ENCODE measurements at regions not wholly inside any gene's neighbourhood (a gene's known extent, or its start where the extent isn't known, plus 50 kb on each side); places are given as distances from the start of the nearest gene placed in this dataset.

DNA sequence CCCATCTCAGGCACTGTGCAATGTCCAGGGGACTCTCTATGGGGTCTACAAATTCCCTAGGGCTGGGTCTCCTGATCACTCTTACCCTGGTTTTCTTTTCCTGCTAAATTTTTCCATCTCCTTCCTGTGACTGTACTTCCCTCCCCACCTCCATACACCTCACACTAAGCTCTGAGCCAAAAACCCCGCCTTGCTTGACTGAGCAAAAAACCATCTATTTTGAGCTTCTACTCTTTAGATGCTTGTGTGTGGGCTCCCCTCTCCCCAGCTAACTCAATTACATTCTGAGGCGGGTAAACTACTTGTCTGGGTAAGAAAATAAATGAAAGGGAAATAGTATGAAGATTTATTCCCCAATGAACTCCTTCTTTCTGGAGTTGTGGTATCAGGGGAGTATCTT is 187.9 kb downstream of the PTPRU start:
- 89% methylated on average over 1 of the region's 2 CpGs; no CpG with 5 or more reads in 1 of the 2 experiments for WGBS, 2 experiments (ENCODE audit: insufficient coverage in 2 of 2)
- no peak overlapping the region for H3K27ac ChIP-seq (ENCODE audit: low read depth, low read length, severe bottlenecking)
- H3K4me3 ChIP-seq (ENCODE audit: extremely low read depth, insufficient read depth, low read length, poor library complexity, severe bottlenecking), result no peak overlapping the region
- H3K36me3 ChIP-seq (ENCODE audit: control insufficient read depth, insufficient read depth, low read length), result no peaks in the 10 kb centered on the region
- peaks cover 5% of the 10 kb centered on the region for H3K9me3 ChIP-seq (ENCODE audit: control insufficient read depth, low read length)
- H3K4me1 ChIP-seq (ENCODE audit: control insufficient read depth, insufficient read depth, low read length, poor library complexity, severe bottlenecking), result no peaks in the 10 kb centered on the region

DNA sequence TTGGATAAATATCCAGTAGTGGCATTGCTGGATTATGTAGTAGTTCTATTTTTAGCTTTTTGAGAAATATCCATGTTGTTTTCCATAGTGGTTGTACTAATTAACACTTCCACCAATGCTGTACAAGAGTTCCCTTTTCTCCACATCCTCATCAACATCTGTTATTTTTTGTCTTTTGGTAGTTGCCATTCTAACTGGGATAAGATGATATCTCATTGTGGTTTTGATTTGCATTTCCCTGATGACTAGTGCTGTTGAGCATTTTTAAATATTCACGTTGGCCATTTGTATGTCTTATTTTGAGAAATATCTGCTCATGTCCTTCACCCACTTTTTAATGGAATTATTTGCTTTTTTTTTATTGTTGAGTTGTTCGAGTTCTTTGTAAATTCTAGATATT is 183.9 kb downstream of the PTPRU start:
- no peak overlapping the region for H3K27ac ChIP-seq (ENCODE audit: low read depth, low read length, severe bottlenecking)
- WGBS, 2 experiments (ENCODE audit: insufficient coverage in 2 of 2), result 82 to 94% methylated on average over 2 of the region's 2 CpGs
- no peak overlapping the region for H3K4me3 ChIP-seq (ENCODE audit: extremely low read depth, insufficient read depth, low read length, poor library complexity, severe bottlenecking)
- H3K9me3 ChIP-seq (ENCODE audit: control insufficient read depth, low read length), result peaks cover 5% of the 10 kb centered on the region
- H3K36me3 ChIP-seq (ENCODE audit: control insufficient read depth, insufficient read depth, low read length), result no peaks in the 10 kb centered on the region
- no peaks in the 10 kb centered on the region for H3K4me1 ChIP-seq (ENCODE audit: control insufficient read depth, insufficient read depth, low read length, poor library complexity, severe bottlenecking)

DNA sequence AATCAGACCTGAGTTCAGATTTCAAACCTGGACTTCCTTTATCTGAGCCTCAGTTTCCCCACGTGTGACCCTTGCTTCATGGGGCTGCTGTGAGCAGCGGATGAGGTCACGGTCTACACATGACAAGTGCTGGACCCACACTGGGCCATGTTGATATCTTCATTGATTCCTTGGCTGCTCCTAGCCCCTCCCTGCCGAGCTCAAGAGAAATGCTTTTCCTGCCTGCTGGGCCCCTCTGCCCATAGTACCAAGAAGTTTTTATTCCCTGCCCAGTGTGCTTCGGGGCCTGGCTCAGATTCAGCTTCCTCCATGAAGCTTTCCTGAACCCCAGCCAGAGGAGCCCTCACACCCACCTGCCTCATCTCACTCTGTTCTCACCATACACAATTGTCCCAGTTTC is 181.6 kb downstream of the PTPRU start:
- H3K4me1 ChIP-seq (ENCODE audit: control insufficient read depth, insufficient read depth, low read length, poor library complexity, severe bottlenecking), result no peaks in the 10 kb centered on the region
- no peak overlapping the region for H3K27ac ChIP-seq (ENCODE audit: low read depth, low read length, severe bottlenecking)
- peaks cover 5% of the 10 kb centered on the region for H3K9me3 ChIP-seq (ENCODE audit: control insufficient read depth, low read length)
- H3K36me3 ChIP-seq (ENCODE audit: control insufficient read depth, insufficient read depth, low read length), result no peaks in the 10 kb centered on the region
- WGBS, 2 experiments (ENCODE audit: insufficient coverage in 2 of 2), result 84 to 88% methylated on average over 5 of the region's 5 CpGs
- H3K4me3 ChIP-seq (ENCODE audit: extremely low read depth, insufficient read depth, low read length, poor library complexity, severe bottlenecking), result no peak overlapping the region

DNA sequence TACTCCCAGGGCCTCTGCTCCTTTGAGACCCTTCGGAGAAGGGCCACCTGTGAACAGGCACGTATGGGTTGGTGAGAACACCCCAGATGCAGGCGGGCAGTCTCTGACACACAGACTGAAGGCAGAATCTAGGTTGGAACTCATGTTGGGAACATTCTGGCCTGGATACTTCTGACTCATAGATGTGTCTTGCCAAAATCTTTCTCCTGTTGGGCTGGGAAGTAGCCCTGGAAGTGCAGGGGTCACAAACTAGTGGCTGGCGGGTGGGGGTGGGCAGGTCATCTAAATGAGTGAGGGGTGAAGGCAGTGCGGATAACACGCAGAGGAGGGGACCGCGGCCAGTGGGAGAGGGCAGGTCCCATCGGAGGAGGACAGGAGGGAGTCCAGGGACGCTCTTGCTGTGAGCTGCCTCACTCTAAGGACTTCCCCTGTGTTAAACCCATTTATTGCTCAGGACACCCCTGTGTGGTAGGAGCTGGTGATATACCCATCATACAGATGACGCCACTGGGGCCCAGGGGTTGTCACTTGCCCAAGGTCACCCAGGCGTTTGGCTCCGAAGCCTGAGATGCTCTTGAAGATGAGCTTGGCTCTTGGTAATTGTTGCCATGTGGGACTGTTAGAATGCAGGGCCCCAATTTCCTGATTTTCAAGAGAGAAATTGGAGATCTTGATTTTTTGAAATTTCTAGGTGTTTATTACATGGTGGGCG is 181.0 kb downstream of the PTPRU start:
- WGBS, 2 experiments (ENCODE audit: insufficient coverage in 2 of 2), result 93 to 97% methylated on average over 13 to 14 of the region's 14 CpGs
- no peaks in the 10 kb centered on the region for H3K36me3 ChIP-seq (ENCODE audit: control insufficient read depth, insufficient read depth, low read length)
- H3K9me3 ChIP-seq (ENCODE audit: control insufficient read depth, low read length), result peaks cover 5% of the 10 kb centered on the region
- no peaks in the 10 kb centered on the region for H3K4me1 ChIP-seq (ENCODE audit: control insufficient read depth, insufficient read depth, low read length, poor library complexity, severe bottlenecking)
- no peak overlapping the region for H3K4me3 ChIP-seq (ENCODE audit: extremely low read depth, insufficient read depth, low read length, poor library complexity, severe bottlenecking)
- H3K27ac ChIP-seq (ENCODE audit: low read depth, low read length, severe bottlenecking), result no peak overlapping the region

DNA sequence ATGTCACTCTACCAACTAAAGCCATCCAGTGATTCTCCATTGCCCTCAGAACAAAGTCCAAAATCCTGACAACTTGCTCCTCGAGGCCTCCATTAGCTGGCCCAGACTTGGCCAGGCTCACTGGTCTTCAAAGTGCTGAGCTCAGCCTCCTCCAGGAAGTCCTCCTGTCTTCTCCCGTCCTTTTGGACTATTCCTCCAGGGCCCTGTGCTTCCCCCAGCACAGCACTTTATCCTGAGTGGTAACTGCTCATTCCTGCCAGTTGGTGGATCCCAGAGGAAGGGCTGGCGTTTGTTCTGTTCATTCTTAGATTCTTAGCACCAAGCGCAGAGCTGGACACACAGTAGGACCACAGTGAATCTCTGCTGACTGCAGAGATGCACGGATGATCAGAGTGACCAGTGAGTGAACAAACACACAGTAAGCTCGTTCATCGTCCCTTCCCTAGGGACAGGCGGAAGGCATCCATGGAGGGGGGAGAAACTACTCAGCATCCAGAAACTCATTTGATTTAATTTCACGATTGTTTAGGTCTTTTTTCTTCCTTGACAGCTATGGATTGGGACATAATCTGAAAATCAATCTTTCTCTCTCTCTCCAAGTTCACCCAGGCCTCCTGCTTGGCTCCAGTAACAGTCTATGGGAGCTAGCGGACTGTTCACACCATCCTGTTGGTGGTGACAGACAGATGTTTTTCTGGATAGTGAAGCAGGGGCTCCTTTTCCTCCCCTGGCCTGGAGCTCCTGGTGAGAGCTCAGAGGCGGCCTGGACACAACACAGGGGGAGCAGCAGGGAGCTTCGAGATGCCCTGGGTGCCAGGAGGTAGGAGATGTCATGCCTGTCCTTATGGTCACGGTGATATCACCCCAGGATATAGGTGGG is 180.2 kb downstream of the PTPRU start:
- Histone ChIP-seq H3K27ac (ENCODE audit: low read depth, low read length, severe bottlenecking) (no peak overlapping the region), H3K9me3 (ENCODE audit: control insufficient read depth, low read length) (peaks cover 5% of the 10 kb centered on the region), H3K4me1 (ENCODE audit: control insufficient read depth, insufficient read depth, low read length, poor library complexity, severe bottlenecking) (no peaks in the 10 kb centered on the region), H3K4me3 (ENCODE audit: extremely low read depth, insufficient read depth, low read length, poor library complexity, severe bottlenecking) (no peak overlapping the region), H3K36me3 (ENCODE audit: control insufficient read depth, insufficient read depth, low read length) (no peaks in the 10 kb centered on the region)
- WGBS, 2 experiments (ENCODE audit: insufficient coverage in 2 of 2), result 72 to 80% methylated on average over 9 to 11 of the region's 13 CpGs

DNA sequence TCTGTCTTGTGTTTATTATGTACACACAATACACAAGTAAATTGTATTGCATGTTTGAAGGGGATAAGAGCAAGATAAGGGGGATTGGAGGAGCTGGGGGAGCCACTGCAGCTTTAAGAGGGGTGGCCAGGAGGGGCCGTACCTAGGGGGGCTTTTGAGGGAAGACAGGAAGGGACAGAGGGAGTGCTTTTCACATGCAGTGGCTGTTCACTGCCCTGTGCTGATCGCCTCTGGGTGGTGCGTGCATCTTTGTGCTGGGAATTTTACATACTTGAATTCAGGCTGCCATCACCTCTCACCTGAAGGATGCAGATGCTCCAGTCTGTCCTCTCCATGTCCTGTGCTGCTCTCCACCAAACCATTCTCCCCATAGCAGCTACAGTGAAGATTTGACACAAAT is 179.5 kb downstream of the PTPRU start:
- WGBS, 2 experiments (ENCODE audit: insufficient coverage in 2 of 2), result 77 to 85% methylated on average over 3 of the region's 3 CpGs
- H3K27ac ChIP-seq (ENCODE audit: low read depth, low read length, severe bottlenecking), result no peak overlapping the region
- H3K4me3 ChIP-seq (ENCODE audit: extremely low read depth, insufficient read depth, low read length, poor library complexity, severe bottlenecking), result no peak overlapping the region
- no peaks in the 10 kb centered on the region for H3K36me3 ChIP-seq (ENCODE audit: control insufficient read depth, insufficient read depth, low read length)
- peaks cover 3% of the 10 kb centered on the region for H3K9me3 ChIP-seq (ENCODE audit: control insufficient read depth, low read length)
- H3K4me1 ChIP-seq (ENCODE audit: control insufficient read depth, insufficient read depth, low read length, poor library complexity, severe bottlenecking), result no peaks in the 10 kb centered on the region

DNA sequence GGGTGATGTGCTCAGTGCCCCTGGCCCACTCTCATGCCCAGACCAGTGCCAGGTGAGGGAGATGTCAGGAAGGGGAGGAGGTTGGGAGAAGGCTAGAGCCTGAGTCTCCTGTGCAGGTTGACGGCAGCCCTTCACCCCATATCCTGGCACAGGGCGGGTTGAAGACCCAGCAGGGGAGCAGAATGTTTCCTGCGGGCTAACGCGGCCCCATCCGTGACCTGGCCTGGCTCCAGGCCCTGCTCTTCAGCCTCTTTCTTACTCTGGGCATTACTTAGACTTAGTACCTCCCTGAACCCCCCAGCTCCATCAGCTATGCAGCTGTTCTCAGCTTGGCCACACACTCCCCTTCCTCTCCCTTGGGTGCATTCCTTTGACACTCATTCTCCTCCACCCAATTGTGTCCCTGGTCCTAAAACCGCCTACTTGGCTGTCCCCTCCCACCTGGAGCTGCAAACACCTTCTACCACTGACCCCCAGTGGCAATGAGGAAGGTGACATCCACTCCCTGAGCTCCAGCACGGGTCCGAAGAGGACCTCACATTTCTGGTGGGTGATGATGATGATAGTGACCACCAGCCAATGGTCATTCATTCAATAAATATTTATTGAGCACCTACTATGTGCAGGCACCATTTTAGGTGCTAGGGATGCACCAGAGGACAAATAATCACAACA is 179.0 kb downstream of the PTPRU start:
- no peaks in the 10 kb centered on the region for H3K4me1 ChIP-seq (ENCODE audit: control insufficient read depth, insufficient read depth, low read length, poor library complexity, severe bottlenecking)

DNA sequence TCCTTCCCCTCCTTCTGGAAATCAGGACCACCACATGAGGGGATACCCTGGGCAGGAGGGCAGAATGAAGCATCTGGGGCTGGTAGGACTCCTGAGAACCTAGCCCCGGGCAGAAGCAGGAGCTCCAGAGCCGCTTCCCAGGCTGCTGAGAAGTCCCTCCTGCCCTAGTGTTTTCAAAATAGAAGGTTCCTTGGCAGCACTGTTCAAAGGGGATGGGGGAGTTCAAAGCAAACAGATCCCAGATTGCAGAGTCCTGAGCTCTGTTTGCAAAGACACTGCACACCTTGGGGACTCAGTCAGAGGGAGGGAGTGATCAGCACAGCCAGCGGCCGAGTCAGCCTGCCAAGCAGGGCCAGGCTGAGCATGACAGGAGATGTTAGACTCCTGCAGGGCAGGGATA is 177.8 kb downstream of the PTPRU start:
- 82 to 83% methylated on average over 3 to 4 of the region's 4 CpGs for WGBS, 2 experiments (ENCODE audit: insufficient coverage in 2 of 2)

More for the DNA sequence above, 179.0 kb downstream of the PTPRU start:
- Histone ChIP-seq H3K4me3 (ENCODE audit: extremely low read depth, insufficient read depth, low read length, poor library complexity, severe bottlenecking) (no peak overlapping the region), H3K36me3 (ENCODE audit: control insufficient read depth, insufficient read depth, low read length) (no peaks in the 10 kb centered on the region), H3K9me3 (ENCODE audit: control insufficient read depth, low read length) (no peaks in the 10 kb centered on the region), H3K27ac (ENCODE audit: low read depth, low read length, severe bottlenecking) (no peak overlapping the region)
- 76 to 86% methylated on average over 6 to 7 of the region's 9 CpGs for WGBS, 2 experiments (ENCODE audit: insufficient coverage in 2 of 2)

DNA sequence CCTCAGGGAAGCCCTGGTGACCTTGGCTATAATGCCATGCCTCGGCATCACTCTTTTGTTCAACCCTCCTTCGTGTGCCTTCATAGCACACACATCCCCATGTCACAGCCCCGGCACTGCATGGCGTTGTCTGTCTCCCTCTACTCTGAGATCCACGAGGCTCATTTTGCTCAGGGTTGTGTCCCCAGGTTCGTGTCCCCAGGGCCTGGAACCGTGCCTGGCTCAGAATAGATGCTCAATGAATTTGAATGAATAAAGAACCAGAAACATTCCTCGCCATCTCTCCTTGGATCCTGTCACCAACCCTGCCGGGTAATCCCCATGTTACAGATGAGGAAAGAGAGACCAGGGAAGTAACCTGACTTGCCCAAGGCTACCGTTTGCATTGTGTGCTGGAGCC is 177.3 kb downstream of the PTPRU start:
- H3K4me3 ChIP-seq (ENCODE audit: extremely low read depth, insufficient read depth, low read length, poor library complexity, severe bottlenecking), result no peak overlapping the region
- no peaks in the 10 kb centered on the region for H3K36me3 ChIP-seq (ENCODE audit: control insufficient read depth, insufficient read depth, low read length)
- H3K27ac ChIP-seq (ENCODE audit: low read depth, low read length, severe bottlenecking), result no peak overlapping the region
- H3K9me3 ChIP-seq (ENCODE audit: control insufficient read depth, low read length), result no peaks in the 10 kb centered on the region
- H3K4me1 ChIP-seq (ENCODE audit: control insufficient read depth, insufficient read depth, low read length, poor library complexity, severe bottlenecking), result no peaks in the 10 kb centered on the region
- 85 to 88% methylated on average over 7 to 8 of the region's 10 CpGs for WGBS, 2 experiments (ENCODE audit: insufficient coverage in 2 of 2)

More for the DNA sequence above, 177.8 kb downstream of the PTPRU start:
- Histone ChIP-seq H3K4me3 (ENCODE audit: extremely low read depth, insufficient read depth, low read length, poor library complexity, severe bottlenecking) (no peak overlapping the region), H3K4me1 (ENCODE audit: control insufficient read depth, insufficient read depth, low read length, poor library complexity, severe bottlenecking) (no peaks in the 10 kb centered on the region), H3K9me3 (ENCODE audit: control insufficient read depth, low read length) (no peaks in the 10 kb centered on the region), H3K36me3 (ENCODE audit: control insufficient read depth, insufficient read depth, low read length) (no peaks in the 10 kb centered on the region), H3K27ac (ENCODE audit: low read depth, low read length, severe bottlenecking) (no peak overlapping the region)

DNA sequence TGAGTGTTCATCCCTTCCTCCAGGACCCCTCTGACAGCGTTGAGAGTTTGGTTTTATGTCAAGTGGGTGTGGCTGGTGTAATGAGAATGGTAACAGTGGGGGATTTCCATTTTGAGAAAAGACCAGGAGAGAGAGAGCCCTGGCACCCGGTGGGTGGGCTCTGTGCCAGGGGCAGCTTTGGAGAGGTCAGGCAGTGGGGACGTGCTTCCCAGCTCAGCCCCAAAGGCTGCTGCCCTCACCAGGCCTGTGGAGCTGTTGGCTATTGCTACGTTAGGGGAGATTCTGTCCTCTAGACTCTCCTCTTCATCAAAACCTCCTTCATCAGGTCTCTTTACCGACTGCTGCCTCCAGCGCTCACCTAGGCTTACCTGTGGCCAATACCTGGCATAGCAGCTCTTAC is 176.3 kb downstream of the PTPRU start:
- H3K4me3 ChIP-seq (ENCODE audit: extremely low read depth, insufficient read depth, low read length, poor library complexity, severe bottlenecking), result no peak overlapping the region
- no peaks in the 10 kb centered on the region for H3K9me3 ChIP-seq (ENCODE audit: control insufficient read depth, low read length)
- H3K36me3 ChIP-seq (ENCODE audit: control insufficient read depth, insufficient read depth, low read length), result no peaks in the 10 kb centered on the region
- WGBS, 2 experiments (ENCODE audit: insufficient coverage in 2 of 2), result 83 to 91% methylated on average over 4 to 5 of the region's 6 CpGs
- no peaks in the 10 kb centered on the region for H3K4me1 ChIP-seq (ENCODE audit: control insufficient read depth, insufficient read depth, low read length, poor library complexity, severe bottlenecking)
- no peak overlapping the region for H3K27ac ChIP-seq (ENCODE audit: low read depth, low read length, severe bottlenecking)

Data from mesodermal cell (in vitro differentiated cells).